ENCODE measurements at regions not wholly inside any gene's neighbourhood (a gene's known extent, or its start where the extent isn't known, plus 50 kb on each side); places are given as distances from the start of the nearest gene placed in this dataset.
"Not testable (repeated sequence)": the region's sequence is repeated elsewhere in the genome, so short reads cannot be mapped to it uniquely, and the experiment has no call there.

DNA sequence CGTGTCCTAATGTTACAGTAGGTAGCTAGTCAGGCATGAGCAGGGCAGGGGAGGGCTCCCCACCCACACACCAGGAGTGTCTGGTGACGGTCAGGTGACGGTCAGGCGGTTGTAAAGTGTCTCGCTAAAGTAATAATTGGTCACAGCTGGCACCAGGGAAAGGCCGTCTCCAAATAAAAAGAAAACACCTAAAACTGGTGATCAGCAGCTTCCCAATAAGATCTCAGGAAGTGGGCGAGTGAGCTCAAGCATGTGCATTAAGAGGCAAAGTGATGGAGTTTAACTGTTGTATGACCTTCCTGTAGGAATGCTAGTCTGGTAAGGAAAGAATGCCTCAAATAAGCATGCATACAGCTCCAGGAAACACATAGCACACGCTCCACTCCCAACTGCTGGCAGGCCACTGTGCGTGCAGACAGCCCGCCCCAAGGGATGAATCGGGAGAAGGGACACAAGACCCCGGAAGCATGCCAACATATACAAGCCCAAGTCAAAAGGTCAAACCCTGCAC is 177.1 kb downstream of the RNF144A start:
- no peak for DNase-seq

DNA sequence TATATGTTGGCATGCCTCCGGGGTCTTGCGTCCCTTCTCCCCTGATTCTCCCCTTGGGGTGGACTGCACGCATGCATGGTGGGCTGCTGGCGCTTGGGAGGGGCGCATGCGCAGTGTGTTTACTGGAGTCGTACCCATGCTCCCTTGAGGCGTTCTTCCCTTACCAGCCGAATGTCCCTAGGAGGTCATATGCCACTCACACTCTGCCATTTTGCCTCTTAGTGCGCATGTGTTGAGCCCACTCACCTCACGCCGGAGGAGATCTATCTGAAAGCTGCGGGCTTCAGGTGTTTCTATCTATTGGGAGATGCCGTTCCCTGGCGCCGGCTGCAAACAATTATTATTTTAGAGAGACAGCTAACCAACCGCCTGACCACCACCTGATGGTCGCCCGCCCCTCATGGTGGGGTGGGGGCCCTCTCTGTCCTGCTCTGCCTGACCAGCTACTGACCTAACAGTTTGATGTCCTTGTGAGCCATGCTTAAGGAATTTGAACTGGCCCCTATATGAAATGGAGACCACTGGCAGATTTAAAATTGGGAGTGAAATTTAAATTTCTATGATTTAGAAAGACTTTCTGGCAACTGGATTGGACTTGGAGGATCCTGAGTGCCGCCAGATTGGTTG is 179.6 kb downstream of the RNF144A start:
- no peak for DNase-seq

DNA sequence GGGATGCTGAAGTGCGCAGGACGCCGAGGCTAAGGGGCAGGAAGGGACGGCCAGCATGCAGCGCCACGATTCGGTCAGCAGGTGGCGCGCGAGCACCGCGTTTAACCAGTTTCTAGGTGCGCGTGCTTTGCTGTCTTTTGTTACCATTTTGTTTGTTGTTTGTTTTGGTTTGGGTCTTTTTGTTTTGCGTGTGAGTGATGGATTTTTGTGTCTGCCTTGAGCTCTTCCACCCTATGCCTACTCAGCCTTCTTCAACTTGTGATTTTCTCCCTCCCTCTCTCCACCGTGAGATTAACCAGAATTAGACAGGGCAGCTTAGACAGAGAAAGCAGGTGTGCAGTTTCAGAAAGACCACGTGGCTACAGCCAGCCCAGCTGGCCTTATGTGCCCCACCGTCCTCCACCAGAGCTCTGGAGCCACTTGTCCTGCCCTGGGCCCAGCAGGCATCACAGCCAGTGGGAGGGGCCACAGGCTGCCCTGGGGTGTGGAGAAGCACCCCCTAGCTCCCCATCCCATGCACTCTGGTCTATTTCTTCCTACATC is 180.2 kb downstream of the RNF144A start:
- DNase-seq: peak; percentile 55

DNA sequence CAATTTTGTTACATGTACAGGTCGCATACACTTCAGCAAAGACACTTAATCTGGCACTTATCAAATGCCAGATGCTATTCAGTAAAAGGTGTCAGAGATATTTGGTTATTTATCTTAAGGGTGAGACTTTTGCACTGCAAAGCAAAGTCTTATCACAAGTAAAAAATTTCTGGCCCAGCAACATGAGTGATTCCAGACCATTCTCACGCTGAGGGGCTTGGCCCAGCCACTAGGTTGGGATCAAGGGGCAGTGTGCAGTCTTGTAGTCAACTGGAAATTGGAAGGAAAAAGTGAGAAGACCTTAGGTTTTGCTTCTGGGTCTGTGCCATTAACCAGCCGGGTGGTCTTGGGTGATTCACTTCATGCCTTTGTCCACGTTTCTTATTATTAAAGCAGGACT is 181.6 kb downstream of the RNF144A start:
- no peak for DNase-seq

DNA sequence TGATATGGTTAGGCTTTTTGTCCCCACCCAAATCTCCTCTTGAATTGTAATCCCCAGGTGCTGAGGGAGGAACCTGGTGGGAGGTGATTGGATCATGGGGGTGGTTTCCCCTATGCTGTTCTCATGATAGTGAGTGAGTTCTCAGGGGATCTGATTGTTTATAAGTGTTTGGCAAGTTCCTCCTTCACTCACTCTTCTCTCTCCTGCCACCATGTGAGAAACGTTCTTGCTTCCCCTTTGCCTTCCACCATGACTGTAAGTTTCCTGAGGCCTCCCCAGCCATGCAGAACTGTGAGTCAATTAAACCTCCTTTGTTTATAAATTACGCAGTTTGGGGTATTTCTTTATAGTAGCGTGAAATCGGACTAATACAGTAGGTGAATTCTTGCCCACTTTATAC is 182.5 kb downstream of the RNF144A start:
- DNase-seq: not testable (repeated sequence)

DNA sequence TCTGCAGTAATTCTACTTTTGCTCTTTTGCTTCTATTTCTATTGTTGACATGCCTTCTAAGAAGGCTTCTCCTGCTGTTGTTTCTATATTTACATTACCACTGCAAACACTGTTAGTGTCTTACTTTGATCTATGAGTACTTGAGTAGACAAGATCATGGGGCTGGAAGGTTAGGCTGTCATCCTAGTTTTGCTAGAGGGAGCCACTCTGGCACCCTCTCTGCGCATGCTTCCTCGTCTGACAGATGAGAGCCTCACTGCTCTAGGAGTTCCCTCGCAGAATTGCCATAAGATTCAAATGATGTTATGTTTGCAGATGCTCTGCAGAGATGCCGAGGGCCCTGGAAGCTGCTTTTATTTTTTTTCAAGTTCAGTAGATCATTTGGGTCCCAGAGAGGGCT is 185.6 kb downstream of the RNF144A start:
- DNase-seq: no peak

DNA sequence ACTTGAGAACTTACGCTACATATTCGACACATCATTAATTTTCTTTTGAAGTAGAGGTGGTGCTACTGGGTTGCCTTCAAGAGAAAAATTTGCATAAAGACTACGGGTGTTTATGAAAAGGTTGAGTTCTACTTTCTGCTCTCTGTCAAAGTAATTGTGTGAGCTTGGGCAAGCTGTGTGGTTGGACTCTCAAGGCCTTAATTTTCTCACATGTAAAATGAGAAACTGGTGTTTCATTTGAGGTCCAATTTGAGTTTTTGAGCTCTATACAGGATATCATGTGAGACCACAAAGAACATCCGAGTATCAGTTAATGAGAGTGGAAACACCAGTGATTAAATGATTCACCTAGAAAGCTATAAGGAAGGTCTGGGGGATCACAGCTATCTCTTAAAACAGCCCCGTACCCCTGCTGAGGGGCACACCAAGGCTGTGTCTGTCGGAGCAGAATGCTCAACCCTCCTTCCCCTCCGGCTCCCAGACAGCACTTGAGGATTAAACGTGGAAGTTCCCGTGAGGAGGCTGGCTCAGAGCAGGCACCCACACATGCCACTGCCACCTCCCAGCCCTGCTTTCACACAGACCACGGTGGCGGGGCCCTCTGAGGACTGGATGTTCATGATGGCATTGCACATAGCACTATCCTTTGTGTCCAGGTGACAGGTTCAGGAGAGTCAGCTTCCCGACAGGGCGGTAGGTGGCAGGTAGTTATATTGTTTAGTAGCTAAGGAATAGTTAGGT is 191.8 kb downstream of the RNF144A start:
- DNase-seq: no peak

DNA sequence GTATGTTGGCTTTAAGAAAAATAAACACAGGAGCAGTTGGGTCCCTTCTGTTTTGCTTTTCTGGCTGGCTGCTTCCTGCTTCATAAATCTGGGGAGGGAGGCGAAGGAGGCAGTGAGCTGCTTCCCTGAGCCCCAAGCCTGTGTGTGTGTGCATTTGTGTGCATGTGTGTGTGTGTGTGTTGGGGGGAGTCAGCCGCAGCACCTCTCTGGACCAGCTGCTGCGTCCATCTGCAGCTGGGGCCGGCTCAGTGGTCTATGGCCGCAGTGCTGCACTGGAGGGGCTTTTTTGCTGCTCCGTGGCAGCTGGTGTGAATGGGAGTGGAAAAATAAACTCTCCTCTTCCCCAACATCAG is 192.3 kb downstream of the RNF144A start:
- DNase-seq: no peak

DNA sequence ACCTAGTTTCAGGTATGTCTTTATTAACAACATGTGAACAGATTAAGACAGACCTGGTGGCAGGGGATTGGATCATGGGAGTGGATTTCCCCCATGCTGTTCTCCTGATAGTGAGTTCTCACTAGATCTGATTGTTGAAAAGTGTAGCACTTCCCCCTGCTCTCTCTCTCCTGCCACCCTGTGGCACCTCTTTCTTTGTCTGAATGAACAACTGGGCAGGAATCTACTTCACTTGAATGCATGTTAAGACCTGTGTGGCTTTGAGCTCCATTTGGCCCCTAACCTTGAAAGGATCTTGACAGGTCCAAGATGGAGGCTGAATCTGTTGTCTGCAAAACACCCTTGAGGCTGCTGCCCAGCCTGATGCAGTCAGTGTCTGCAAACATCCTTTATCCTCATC is 194.4 kb downstream of the RNF144A start:
- peak; percentile 15 for DNase-seq

DNA sequence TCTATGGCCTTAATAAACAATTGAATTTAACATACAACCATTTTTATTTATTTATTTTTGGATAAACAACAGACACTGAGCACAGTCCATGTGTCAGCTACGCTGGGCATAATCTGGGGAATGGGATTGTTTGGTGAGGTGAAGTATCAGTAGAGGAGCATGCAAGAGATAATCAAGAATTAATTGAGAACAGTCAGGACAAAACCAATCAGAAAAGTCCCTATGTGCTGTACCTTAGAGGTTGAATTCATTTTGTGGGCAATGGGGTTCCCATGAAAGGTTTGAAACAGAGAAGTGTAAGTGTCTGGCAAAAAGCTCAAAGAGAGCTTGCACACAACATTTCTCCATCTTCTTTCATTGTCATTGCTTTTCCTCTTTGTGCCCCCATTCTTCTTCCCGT is 198.2 kb downstream of the RNF144A start:
- no peak for DNase-seq

DNA sequence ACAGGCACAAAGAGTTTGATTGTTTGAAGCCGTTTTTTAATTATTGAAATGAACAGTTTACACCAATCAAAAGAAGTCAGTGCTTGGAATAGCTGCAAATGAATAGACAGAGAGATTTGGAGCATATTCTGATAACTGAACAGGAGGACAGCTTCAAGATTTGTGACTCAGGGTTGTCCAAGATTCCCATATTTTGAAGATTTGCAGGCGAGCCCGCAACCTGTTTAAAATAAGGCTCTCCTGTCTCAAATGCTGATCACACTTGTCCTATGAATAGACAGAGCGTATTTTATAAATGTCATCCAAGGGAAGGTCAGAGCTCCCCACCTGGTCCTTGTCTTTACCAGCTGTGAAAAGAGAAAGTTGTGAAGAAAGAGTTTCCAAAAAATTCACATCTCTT is 198.7 kb downstream of the RNF144A start:
- no peak for DNase-seq

DNA sequence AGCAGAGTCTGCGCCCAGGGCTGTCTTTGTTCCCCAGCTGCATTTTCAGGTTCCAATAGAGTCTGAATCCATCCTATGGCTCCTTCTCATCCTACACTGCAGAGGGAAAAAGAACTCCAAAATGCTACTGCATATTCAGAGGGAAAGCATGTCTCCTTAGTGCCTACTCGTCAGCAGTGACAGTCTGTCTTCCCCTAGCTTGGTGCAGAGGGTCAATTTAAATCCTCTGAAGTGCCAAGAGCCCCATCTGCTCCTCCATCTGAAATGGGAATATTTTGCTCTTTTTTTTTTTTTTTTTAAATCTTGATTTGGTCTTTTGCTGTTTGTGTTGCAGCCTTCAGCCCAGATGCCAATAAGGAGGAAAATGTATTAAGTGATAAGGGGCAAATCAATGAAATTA is 199.3 kb downstream of the RNF144A start:
- no peak for DNase-seq

DNA sequence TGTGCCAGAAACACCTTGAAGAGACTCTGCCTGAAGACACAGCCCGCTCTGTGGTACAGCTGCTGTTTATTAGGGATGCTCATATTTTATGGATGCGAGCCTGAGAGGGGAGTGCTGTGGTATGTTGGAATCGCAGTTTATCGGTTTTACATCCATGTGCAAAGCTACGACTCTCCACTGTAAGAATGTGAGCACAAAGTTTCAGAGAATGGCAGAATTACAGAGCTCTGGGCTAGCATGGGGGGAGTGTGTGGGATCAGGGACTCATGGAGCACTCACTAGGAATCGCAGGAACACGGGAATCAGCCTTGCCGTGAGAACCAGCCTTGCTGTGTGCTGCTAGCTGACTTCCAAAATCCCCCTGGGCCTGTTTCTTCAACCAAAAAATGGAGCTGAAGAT is 199.9 kb downstream of the RNF144A start:
- no peak for DNase-seq

DNA sequence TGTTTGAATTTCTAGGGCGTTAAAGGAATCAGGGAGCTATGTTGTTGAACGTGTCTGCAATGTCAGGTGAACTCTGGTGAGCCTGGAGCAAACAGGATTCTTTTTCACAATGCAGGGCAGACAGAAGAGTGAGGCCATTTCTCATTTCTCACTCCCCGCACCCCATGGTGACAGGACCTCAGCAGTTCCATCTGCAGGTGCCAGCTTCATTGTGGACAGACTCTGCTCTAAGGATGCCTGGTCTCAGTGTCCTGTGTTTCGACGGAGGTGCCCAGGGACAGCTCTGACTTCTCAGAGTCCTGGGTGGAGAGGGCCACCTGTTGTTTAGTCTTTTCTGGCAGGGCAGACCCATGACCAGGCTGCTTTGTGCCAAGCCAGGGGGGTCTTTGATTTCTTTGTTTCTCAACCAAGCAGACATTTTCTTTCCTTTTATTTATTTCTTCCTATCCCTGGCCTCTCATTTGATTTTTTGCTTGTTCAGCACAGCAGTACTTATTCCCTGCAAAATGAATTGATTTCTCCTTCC is 201.5 kb downstream of the RNF144A start:
- no peak for DNase-seq

DNA sequence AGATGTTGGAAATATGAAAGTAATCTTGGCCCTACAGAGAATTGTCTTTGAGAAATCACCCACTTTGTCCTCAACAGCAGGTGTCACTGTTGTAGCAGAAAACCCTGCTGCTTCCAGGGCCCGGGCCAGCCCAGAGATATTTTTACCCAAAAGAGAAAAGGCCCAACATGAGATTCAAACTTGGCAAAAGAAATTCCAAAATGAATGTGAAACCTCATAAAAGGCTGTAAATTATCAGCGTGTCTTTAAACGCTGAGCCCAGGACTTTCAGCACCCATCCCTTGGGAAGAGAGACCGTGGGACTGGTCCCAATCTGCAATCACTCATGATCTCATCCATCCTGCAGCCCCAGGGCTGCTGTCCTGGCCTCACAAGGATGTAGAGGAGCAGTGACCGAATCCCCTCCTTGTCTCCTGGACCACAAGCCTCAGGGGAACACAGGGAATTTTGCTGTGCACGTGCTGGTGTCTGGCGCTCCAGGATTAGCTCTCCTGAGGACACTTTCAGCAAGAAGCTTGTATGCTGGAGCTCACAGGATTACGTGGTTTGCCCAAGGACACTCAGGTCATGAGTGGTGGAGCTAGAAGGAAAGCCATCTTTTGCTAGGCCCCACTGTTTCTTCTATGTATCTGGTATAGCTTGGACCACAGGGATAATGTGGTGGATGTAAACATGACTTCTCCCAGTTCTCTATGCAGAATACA is 202.1 kb downstream of the RNF144A start:
- peak; percentile 15 for DNase-seq

DNA sequence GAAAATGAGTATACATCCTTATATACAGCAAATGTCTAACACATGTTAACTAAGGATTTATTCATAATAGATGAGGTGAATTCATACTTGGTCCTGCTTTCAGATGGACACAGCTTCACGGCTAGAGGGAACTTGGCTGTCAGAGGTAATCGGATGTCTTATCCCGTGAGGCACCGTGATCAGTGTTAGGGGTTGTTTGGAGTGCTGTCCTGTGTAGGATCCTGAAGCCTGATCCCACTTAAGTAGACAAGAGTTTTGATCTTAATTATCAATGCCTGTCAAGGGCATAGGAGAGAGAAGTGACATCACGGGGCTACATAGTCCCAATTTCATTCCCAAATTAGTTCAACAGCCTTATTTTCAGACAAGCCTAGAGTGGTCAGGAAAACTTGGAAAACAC is 204.6 kb downstream of the RNF144A start:
- no peak for DNase-seq

DNA sequence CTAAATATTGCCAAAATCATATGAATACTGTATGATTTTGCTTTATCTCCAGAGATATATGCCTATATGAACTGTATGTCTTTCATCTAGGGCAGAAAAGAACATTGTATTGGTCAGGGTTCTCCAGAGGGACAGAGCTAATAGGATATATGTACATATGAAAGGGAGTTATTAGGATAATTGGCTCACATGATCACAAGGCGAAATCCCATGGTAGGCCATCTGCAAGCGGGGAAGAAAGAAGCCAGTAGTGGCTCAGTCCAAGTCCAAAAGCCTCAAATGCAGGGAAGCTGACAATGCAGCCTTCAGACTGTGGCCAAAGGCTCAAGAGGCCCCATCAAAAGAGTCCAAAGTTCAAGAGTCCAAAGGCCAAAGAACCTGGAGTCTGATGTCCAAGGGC is 209.9 kb downstream of the RNF144A start:
- DNase-seq: no peak

DNA sequence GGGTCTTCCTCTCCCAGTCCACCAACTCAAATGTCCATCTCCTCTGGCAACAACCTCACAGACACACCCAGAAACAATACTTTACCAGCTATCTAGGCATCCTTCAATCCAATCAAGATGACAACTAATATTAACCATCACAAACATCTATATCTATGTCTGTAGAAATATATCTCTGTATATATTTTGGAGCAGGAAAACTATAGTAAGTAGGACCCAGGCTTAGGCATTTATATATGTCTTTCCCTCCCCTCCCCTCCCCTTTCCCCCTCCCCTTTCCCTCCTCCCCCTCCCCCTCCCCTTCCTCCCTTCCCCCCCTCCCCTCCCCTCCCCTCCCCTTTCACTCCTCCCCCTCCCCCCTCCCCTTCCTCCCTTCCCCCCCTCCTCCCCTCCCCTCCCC is 210.5 kb downstream of the RNF144A start:
- no peak for DNase-seq

DNA sequence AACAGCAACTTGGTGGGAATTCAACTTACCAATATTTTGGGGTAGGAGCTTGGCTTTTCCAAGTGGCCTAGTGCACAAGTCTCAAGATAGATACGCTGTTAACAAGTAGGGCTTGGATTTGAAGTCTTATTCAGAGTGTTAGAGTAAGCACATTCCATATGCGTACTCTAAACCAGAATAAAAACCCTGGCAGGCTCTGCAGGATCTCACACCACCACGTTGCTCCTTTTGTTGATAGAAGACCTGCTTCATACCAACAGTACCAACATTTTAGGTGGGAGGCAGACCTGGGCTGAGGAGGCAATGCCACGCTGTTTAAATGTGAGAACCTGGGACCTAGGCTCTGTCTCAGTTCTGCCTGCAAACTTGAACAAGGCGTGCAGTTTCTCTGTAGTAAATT is 214.0 kb downstream of the RNF144A start:
- no peak for DNase-seq

DNA sequence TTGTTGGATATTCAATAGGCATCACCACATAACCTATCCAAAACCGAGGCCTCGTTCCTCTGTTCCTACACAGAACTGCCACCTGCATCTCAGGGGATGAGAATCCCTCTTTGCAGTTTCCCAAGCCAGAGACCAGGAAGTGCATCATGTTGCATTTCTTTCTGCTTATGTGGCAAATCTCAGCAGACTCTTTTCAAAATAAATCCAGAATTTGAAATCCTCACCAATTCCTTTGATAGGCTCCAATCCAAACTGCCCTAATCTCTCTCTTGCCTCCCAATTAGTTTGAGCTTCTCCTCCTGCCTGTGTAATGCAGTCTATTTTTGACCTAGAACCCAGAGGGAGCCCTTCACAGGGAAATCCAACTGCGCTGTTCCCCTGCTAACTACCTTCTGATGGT is 215.5 kb downstream of the RNF144A start:
- no peak for DNase-seq

DNA sequence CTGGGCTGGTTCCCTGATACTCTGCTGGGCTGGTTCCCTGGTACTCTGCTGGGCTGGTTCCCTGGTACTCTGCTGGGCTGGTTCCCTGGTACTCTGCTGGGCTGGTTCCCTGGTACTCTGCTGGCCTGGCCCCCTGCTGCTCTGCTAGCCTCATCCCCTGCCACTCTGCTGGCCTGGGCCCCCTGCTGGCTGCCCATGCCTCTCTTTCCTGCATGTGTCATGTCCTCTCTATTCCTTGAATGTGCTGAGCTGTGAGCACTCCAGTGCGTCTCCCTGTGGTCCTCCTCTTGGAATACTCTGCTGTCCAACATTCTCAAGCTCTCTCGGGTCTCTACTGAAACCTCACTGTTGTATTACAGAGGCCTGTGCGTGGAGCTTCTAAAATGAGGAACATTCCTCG is 216.3 kb downstream of the RNF144A start:
- DNase-seq: no peak

DNA sequence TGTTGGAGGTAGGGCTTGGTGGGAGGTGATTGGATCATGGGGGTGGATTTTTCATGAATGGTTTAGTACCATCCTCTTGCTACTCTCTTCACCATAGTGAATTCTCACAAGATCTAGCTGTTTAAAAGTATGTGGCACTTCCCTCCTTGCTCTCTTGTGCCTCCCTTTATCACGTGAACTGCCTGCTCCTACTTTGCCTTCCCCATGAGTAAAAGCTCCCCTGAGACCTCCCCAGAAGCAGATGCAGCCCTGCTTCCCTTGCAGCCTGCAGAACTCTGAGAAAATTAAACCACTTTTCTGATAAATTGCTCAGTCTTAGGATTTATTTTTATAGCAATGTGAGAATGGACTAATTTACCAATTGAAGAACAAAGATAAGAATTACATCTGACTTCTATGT is 223.1 kb downstream of the RNF144A start:
- no peak for DNase-seq

DNA sequence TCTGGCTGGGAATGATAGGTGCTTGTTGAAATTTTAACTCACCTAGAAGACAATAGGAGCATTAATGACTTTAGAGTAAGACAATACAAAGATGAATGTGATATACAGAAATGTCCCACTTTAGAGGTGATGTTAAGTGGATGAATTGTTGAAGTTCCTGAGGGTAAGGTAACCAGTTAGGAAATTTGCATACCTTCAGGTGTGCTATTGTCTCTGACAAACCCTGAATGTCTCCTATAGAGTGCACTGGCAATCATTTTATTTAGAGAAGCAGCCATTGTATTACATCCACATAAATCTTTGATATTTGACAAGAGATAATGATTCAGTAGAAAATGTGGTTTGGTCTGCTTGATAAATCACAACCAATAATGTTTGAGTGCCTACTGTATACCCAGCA is 228.5 kb downstream of the RNF144A start:
- no peak for DNase-seq

DNA sequence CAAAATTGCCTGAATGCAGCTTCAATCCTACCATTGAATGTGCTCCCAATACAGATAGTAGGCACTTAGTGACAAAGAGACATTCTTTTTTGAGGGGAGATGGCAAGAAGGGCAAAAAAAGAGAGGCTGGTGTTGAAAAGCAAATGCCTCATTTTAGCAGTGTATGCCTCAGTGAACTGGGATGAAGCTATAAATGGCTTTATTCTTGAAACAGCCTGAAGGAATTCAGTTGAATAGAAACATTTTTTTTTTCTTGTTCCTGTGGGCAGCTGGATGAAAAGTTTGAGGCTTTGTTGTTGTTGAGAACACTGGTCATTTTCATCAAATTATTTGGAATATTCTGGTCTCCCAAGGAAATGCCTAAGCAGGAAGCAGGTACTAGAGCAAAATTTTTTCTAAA is 228.9 kb downstream of the RNF144A start:
- DNase-seq: no peak

Measured in NCI-H1436 (cell line).